Mesendoderm (in vitro differentiated cells): ENCODE measurements at regions not wholly inside any gene's neighbourhood (a gene's known extent, or its start where the extent isn't known, plus 50 kb on each side); places are given as distances from the start of the nearest gene placed in this dataset.
A peak's percentile ranks its signal among the peaks of the same experiment; 100 is the strongest.

ENCODE experiments used
- DNase-seq: peaks from one replicate; pipeline ENCODE4 v3.0.0; 2013
- H2AK5ac ChIP-seq: 2 replicates; pipeline ENCODE4 v1.6.1; 2013; ENCODE audit warnings: low read length, inconsistent platforms
- H2BK120ac ChIP-seq: 2 replicates; pipeline ENCODE4 v1.6.1; 2013; ENCODE audit warnings: low read depth, mild to moderate bottlenecking, low read length, moderate library complexity, mixed read lengths
- H2BK15ac ChIP-seq: replicated peaks from 2 replicates; pipeline ENCODE4 v1.6.1; 2013; ENCODE audit warnings: low read depth, mild to moderate bottlenecking, moderate library complexity
- H2BK5ac ChIP-seq: 2 replicates; pipeline ENCODE4 v1.6.1; 2013; ENCODE audit warnings: low read length, inconsistent platforms
- H3K18ac ChIP-seq: 2 replicates; pipeline ENCODE4 v1.6.1; 2013; ENCODE audit warnings: mild to moderate bottlenecking, low read length, mixed read lengths
- H3K23ac ChIP-seq: one replicate; pipeline ENCODE4 v1.6.1; 2013; ENCODE audit warnings: low read length
- H3K27ac ChIP-seq: 2 replicates; pipeline ENCODE4 v1.5.1; 2013; ENCODE audit warnings: low read depth, mild to moderate bottlenecking, inconsistent platforms, low read length, moderate library complexity
- H3K27me3 ChIP-seq: 2 replicates; pipeline ENCODE4 v1.6.1; 2013; ENCODE audit warnings: low read length, control low read depth, mild to moderate bottlenecking, inconsistent platforms; ENCODE audit not compliant: insufficient read depth, poor library complexity
- H3K36me3 ChIP-seq: 2 replicates; pipeline ENCODE4 v1.6.1; 2013; ENCODE audit warnings: low read length, inconsistent platforms; ENCODE audit not compliant: control insufficient read depth, insufficient read depth
- H3K4ac ChIP-seq: one replicate; pipeline ENCODE4 v1.6.1; 2013; ENCODE audit warnings: low read depth, mild to moderate bottlenecking, low read length, moderate library complexity
- H3K4me1 ChIP-seq: 2 replicates; pipeline ENCODE4 v1.6.1; 2013; ENCODE audit warnings: low read depth, low read length, inconsistent platforms; ENCODE audit not compliant: control insufficient read depth
- H3K4me2 ChIP-seq: 2 replicates; pipeline ENCODE4 v1.6.1; 2013; ENCODE audit warnings: low read length
- H3K4me3 ChIP-seq: 2 replicates; pipeline ENCODE4 v1.5.1; 2013; ENCODE audit warnings: mild to moderate bottlenecking, low read length
- H3K56ac ChIP-seq: one replicate; pipeline ENCODE4 v1.6.1; 2013; ENCODE audit warnings: low read length
- H3K79me1 ChIP-seq: 2 replicates; pipeline ENCODE4 v1.6.1; 2013; ENCODE audit warnings: low read length, inconsistent platforms
- H3K79me2 ChIP-seq: 2 replicates; pipeline ENCODE4 v1.6.1; 2013; ENCODE audit warnings: mild to moderate bottlenecking, low read length; ENCODE audit not compliant: control insufficient read depth, insufficient read depth
- H3K9ac ChIP-seq: 2 replicates; pipeline ENCODE4 v1.6.1; 2013; ENCODE audit warnings: low read length, inconsistent platforms
- H4K5ac ChIP-seq: one replicate; pipeline ENCODE4 v1.6.1; 2013; ENCODE audit warnings: low read length
- H4K8ac ChIP-seq: one replicate; pipeline ENCODE4 v1.6.1; 2013; ENCODE audit warnings: low read depth, mild to moderate bottlenecking, control low read depth, low read length, moderate library complexity
- WGBS: extraction: QIAGEN DNeasy Blood & Tissue Kit; methylation state at CpG from one replicate; pipeline ENCODE4 v1.1.7; 2013; ENCODE audit warnings: low lambda C conversion rate, missing lambda C conversion rate; ENCODE audit not compliant: insufficient coverage; ENCODE audit errors: extremely low coverage; 5-methylcytosine and 5-hydroxymethylcytosine counted together

DNA sequence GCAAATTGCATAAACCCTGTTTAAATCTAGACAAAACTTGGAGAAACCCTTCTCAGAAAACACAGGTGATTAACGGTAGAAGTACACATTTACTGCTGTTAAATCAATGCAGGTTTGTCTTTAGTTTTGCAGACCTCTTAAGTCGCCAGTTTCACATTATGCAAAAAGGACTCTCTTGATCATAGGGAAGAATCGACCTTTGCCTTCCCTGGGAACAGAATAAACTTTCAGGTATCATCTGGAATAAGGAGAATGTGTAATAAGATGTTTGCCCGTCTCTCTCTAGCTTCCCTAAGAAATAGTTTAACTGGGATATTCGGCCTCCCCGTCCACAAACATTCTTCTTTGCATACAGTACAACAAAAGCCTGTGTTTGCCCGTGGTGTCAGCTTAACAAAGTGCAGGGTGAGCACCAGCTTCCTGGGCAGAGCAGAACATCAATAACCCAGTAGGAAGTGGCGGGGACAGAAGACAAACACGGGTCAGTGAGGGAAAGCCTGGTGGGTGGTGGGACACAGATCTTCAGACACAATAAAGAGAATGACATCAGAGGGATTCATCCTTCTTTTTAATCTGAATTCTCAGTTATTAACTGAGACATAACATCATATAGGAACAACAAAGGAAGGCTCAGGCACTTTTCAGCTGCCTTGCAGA lies 1077.7 kb upstream of the SLC10A2 start:
- no CpG with 5 or more reads among the region's 9 CpGs for WGBS
- Histone ChIP-seq H3K79me2 (no peaks in the 10 kb centered on the region), H2BK5ac (no peak overlapping the region), H4K8ac (no peak overlapping the region), H3K27ac (no peak overlapping the region), H2AK5ac (no peak overlapping the region), H2BK120ac (no peak overlapping the region), H3K79me1 (no peaks in the 10 kb centered on the region), H2BK15ac (no peak overlapping the region), H4K5ac (no peak overlapping the region), H3K4me2 (no peak overlapping the region), H3K56ac (no peak overlapping the region), H3K4me3 (no peak overlapping the region), H3K18ac (no peak overlapping the region), H3K4me1 (no peaks in the 10 kb centered on the region), H3K9ac (no peak overlapping the region), H3K23ac (no peak overlapping the region), H3K4ac (no peak overlapping the region), H3K36me3 (no peaks in the 10 kb centered on the region), H3K27me3 (no peaks in the 10 kb centered on the region)
- DNase-seq, result peak; percentile 3

DNA sequence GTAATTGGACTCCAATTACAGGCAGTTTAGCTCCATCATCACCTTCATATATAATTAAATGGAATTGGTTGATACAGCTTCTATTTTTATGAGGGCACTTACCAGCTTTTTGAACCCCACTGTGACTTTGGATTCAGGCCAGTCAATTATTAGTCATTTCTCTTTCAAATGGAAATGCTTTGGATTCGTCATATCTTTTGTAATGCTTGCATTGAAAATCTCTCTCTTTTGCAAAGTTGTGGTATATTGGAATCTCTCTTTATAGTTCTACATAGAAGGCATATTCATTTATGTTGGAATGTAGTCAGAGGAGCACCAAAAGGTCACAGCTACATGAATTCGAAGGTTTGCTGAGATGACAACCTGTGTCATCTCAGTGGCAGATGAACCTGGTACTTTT lies 1074.3 kb upstream of the SLC10A2 start:
- Histone ChIP-seq H3K56ac (no peak overlapping the region), H3K27me3 (no peaks in the 10 kb centered on the region)
- WGBS, result no CpG with 5 or more reads among the region's 2 CpGs

DNA sequence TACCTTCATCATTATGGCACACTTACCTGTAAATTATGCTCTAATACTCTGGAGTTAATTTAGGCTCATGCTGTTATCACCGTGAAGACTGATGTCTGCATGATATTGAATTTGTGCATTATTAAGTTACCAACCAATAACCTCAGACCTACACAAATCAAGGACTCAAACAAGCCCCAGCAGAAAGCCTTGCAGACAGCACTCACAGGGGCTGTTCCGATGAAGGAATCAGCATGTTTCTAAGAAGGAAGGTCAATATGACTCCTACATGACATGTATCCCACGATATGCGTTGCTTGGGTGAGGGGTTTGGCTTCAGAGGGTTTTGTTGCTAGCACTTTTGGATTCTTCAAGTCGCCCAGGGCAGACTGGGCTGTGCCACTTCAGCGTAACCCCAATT lies 1071.2 kb upstream of the SLC10A2 start:
- H3K18ac ChIP-seq, result no peak overlapping the region
- no peak overlapping the region for H3K4me2 ChIP-seq
- H3K79me1 ChIP-seq, result no peaks in the 10 kb centered on the region
- no peak overlapping the region for H2BK15ac ChIP-seq
- H3K9ac ChIP-seq, result no peak overlapping the region
- no peaks in the 10 kb centered on the region for H3K36me3 ChIP-seq
- H3K4me3 ChIP-seq, result no peak overlapping the region
- H4K5ac ChIP-seq, result no peak overlapping the region
- DNase-seq, result no peak
- no peak overlapping the region for H2BK120ac ChIP-seq
- H3K23ac ChIP-seq, result no peak overlapping the region
- H3K56ac ChIP-seq, result no peak overlapping the region
- no peak overlapping the region for H3K27ac ChIP-seq
- no peak overlapping the region for H2BK5ac ChIP-seq
- no peaks in the 10 kb centered on the region for H3K27me3 ChIP-seq
- H2AK5ac ChIP-seq, result no peak overlapping the region
- no peaks in the 10 kb centered on the region for H3K79me2 ChIP-seq
- no peaks in the 10 kb centered on the region for H3K4me1 ChIP-seq
- WGBS, result no CpG with 5 or more reads among the region's 6 CpGs
- H3K4ac ChIP-seq, result no peak overlapping the region
- H4K8ac ChIP-seq, result no peak overlapping the region

More for the DNA sequence above, 1074.3 kb upstream of the SLC10A2 start:
- no peak overlapping the region for H3K4ac ChIP-seq
- H3K9ac ChIP-seq, result no peak overlapping the region
- H3K36me3 ChIP-seq, result no peaks in the 10 kb centered on the region
- H3K18ac ChIP-seq, result no peak overlapping the region
- no peak overlapping the region for H3K27ac ChIP-seq
- no peak overlapping the region for H4K8ac ChIP-seq
- no peak overlapping the region for H3K4me2 ChIP-seq
- H3K4me3 ChIP-seq, result no peak overlapping the region
- H3K79me2 ChIP-seq, result no peaks in the 10 kb centered on the region
- no peak overlapping the region for H2BK120ac ChIP-seq
- no peaks in the 10 kb centered on the region for H3K4me1 ChIP-seq
- H3K23ac ChIP-seq, result no peak overlapping the region
- H3K79me1 ChIP-seq, result no peaks in the 10 kb centered on the region
- no peak overlapping the region for H4K5ac ChIP-seq
- no peak overlapping the region for H2BK15ac ChIP-seq
- no peak overlapping the region for H2AK5ac ChIP-seq
- no peak for DNase-seq
- H2BK5ac ChIP-seq, result no peak overlapping the region

DNA sequence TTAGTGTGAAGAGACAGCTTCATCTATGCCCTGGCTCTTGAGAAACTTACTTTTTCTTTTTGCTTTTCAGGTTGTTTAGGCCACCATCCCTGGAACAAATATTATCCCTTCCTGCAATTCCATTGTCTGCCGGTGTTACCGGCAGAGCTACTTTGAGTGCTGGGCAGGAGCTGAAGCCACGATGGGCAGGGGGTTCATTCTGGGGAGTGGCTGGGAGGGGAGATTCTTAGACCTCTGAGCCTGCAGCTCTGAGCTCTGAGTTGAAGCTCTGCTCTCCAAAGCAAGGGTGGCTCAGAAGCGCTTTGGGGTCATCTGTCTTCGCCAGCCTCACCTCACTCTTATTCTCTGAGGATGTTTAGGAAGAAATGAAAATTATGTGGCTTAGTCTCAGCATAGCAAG lies 1066.6 kb upstream of the SLC10A2 start:
- no peak overlapping the region for H3K4ac ChIP-seq
- no peak overlapping the region for H3K9ac ChIP-seq
- no peaks in the 10 kb centered on the region for H3K4me1 ChIP-seq
- H3K56ac ChIP-seq, result no peak overlapping the region
- H3K23ac ChIP-seq, result no peak overlapping the region
- H3K36me3 ChIP-seq, result no peaks in the 10 kb centered on the region
- H4K8ac ChIP-seq, result no peak overlapping the region
- no peak overlapping the region for H2AK5ac ChIP-seq
- no CpG with 5 or more reads among the region's 5 CpGs for whole genome bisulfite sequencing
- H2BK120ac ChIP-seq, result no peak overlapping the region
- H4K5ac ChIP-seq, result no peak overlapping the region
- H3K18ac ChIP-seq, result no peak overlapping the region
- no peaks in the 10 kb centered on the region for H3K79me1 ChIP-seq
- DNase-seq, result no peak
- H3K27me3 ChIP-seq, result no peaks in the 10 kb centered on the region
- no peak overlapping the region for H2BK15ac ChIP-seq
- H3K79me2 ChIP-seq, result no peaks in the 10 kb centered on the region
- H3K27ac ChIP-seq, result no peak overlapping the region
- no peak overlapping the region for H2BK5ac ChIP-seq
- H3K4me3 ChIP-seq, result no peak overlapping the region
- H3K4me2 ChIP-seq, result no peak overlapping the region

DNA sequence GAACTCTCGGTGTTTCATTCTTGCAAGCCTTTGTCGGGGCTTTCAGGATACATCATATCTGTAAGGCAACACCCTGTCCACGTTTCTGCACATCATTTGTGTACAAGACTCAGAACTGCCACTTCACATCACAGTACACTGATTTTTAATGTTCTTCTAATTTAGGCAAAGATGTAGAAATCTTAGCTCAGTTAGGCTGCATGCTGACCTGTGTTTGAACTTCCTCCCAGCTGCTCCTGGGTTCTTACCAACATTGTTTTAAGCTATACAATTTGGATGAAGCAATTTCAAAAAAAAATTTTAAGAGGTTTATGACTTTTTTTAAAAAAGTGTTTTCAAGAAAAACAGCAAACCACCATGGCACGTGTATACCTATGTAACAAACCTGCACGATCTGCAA lies 1047.9 kb upstream of the SLC10A2 start:
- H3K27me3 ChIP-seq, result no peaks in the 10 kb centered on the region
- no peaks in the 10 kb centered on the region for H3K36me3 ChIP-seq
- no peak overlapping the region for H3K27ac ChIP-seq
- no CpG with 5 or more reads among the region's 5 CpGs for WGBS
- H4K8ac ChIP-seq, result no peak overlapping the region
- H2BK120ac ChIP-seq, result no peak overlapping the region
- no peak overlapping the region for H3K23ac ChIP-seq
- H3K4me3 ChIP-seq, result no peak overlapping the region
- H4K5ac ChIP-seq, result no peak overlapping the region
- H3K4ac ChIP-seq, result no peak overlapping the region
- no peak overlapping the region for H2BK15ac ChIP-seq
- no peak overlapping the region for H3K4me2 ChIP-seq
- H2AK5ac ChIP-seq, result no peak overlapping the region
- no peak overlapping the region for H2BK5ac ChIP-seq
- no peaks in the 10 kb centered on the region for H3K79me1 ChIP-seq
- H3K79me2 ChIP-seq, result no peaks in the 10 kb centered on the region
- no peaks in the 10 kb centered on the region for H3K4me1 ChIP-seq
- no peak for DNase-seq
- no peak overlapping the region for H3K18ac ChIP-seq
- no peak overlapping the region for H3K56ac ChIP-seq
- H3K9ac ChIP-seq, result no peak overlapping the region

DNA sequence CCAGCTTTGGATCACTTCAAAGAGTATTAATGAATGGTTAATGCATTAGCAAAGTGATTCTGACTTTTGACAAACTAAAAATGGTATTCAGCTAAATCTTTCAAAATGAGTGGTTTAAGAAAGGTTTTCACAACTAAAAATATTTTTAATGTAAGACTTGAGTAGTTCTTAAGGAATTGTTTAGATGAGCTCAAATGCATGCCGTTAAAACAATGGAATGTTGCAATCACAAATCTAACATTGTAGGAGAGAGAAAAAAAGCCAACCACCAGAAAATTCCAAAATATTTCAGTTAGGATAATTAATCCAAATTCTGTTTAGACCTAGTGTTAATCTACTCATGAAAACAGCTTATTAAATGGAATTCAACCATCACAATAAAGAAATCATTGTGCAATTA lies 1044.8 kb upstream of the SLC10A2 start:
- no peak overlapping the region for H2AK5ac ChIP-seq
- no peaks in the 10 kb centered on the region for H3K36me3 ChIP-seq
- H3K27ac ChIP-seq, result no peak overlapping the region
- H3K18ac ChIP-seq, result no peak overlapping the region
- no peaks in the 10 kb centered on the region for H3K79me2 ChIP-seq
- no peak overlapping the region for H3K9ac ChIP-seq
- no peaks in the 10 kb centered on the region for H3K4me1 ChIP-seq
- H3K4me3 ChIP-seq, result no peak overlapping the region
- H3K79me1 ChIP-seq, result no peaks in the 10 kb centered on the region
- no peak overlapping the region for H3K56ac ChIP-seq
- H2BK120ac ChIP-seq, result no peak overlapping the region
- H4K5ac ChIP-seq, result no peak overlapping the region
- H3K4ac ChIP-seq, result no peak overlapping the region
- no peak overlapping the region for H3K23ac ChIP-seq
- no peak for DNase-seq
- no peaks in the 10 kb centered on the region for H3K27me3 ChIP-seq
- H2BK5ac ChIP-seq, result no peak overlapping the region
- no peak overlapping the region for H2BK15ac ChIP-seq
- no CpG with 5 or more reads among the region's 1 CpG for WGBS
- H3K4me2 ChIP-seq, result no peak overlapping the region
- no peak overlapping the region for H4K8ac ChIP-seq
